ENCODE measurements at regions not wholly inside any gene's neighbourhood (a gene's known extent, or its start where the extent isn't known, plus 50 kb on each side); places are given as distances from the start of the nearest gene placed in this dataset.

DNA sequence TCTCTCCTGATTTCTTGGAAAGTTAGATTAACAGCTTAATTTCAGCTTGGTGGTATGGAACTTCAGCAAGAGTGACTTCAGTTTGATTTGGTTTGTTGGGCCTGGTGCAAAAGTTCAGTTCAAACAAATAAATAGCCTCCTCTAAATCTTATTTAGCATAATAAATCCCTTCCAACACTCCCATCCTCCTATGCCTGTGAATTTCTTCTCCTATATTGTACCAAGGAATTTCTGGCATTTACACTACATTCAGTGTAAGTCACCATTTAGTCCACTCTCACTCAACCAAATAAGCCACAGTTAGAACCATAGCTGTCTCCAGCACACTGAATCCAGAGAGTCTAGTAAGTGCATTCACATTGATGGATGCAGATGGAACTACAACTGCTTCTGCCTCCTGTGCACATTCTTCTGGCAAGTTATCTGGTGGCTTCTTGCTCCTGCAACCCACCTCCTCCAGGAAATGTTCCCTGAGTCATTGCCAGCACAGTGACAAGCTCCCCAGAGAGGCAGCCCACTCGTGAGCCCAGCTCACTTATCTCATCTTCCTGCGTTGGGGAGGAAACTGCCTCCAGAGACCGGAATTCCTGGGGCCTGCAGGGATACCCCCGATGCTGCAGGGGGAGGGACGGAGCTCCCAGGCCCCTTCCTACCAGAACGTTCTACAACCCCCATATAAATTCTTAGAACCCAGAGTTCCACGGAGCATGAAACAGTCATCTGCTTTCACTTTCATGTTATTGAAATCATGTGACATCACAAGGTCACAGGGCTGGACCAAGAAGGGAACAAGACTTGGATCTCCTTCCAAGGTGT lies 318.3 kb downstream of the PHKB start:
- TF ChIP-seq, protein P1, sequence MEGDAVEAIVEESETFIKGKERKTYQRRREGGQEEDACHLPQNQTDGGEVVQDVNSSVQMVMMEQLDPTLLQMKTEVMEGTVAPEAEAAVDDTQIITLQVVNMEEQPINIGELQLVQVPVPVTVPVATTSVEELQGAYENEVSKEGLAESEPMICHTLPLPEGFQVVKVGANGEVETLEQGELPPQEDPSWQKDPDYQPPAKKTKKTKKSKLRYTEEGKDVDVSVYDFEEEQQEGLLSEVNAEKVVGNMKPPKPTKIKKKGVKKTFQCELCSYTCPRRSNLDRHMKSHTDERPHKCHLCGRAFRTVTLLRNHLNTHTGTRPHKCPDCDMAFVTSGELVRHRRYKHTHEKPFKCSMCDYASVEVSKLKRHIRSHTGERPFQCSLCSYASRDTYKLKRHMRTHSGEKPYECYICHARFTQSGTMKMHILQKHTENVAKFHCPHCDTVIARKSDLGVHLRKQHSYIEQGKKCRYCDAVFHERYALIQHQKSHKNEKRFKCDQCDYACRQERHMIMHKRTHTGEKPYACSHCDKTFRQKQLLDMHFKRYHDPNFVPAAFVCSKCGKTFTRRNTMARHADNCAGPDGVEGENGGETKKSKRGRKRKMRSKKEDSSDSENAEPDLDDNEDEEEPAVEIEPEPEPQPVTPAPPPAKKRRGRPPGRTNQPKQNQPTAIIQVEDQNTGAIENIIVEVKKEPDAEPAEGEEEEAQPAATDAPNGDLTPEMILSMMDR (CRISPR knock-in tag; IDR thresholded peaks at IDR 0.05) = no peak
- TF ChIP-seq, protein P2, sequence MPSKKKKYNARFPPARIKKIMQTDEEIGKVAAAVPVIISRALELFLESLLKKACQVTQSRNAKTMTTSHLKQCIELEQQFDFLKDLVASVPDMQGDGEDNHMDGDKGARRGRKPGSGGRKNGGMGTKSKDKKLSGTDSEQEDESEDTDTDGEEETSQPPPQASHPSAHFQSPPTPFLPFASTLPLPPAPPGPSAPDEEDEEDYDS (CRISPR knock-in tag; IDR thresholded peaks at IDR 0.05) = no peak
- TF ChIP-seq, protein P3, sequence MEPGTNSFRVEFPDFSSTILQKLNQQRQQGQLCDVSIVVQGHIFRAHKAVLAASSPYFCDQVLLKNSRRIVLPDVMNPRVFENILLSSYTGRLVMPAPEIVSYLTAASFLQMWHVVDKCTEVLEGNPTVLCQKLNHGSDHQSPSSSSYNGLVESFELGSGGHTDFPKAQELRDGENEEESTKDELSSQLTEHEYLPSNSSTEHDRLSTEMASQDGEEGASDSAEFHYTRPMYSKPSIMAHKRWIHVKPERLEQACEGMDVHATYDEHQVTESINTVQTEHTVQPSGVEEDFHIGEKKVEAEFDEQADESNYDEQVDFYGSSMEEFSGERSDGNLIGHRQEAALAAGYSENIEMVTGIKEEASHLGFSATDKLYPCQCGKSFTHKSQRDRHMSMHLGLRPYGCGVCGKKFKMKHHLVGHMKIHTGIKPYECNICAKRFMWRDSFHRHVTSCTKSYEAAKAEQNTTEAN (CRISPR knock-in tag; conservative IDR thresholded peaks at IDR 0.05) = no peak
- TF ChIP-seq MED1 (CRISPR knock-in tag; IDR thresholded peaks at IDR 0.05) (no peak), EP300 (IDR thresholded peaks at IDR 0.05; ENCODE audit: low read depth in 2 of 2, low read length in 2 of 2) (no peak), EP300 (CRISPR knock-in tag; IDR thresholded peaks at IDR 0.05; ENCODE audit: borderline replicate concordance) (no peak), EZH2 (conservative IDR thresholded peaks at IDR 0.05; ENCODE audit: low read depth, low read length) (no peak), ZKSCAN1 (IDR thresholded peaks at IDR 0.05; ENCODE audit: low read length) (no peak)
- TF ChIP-seq, protein P4, sequence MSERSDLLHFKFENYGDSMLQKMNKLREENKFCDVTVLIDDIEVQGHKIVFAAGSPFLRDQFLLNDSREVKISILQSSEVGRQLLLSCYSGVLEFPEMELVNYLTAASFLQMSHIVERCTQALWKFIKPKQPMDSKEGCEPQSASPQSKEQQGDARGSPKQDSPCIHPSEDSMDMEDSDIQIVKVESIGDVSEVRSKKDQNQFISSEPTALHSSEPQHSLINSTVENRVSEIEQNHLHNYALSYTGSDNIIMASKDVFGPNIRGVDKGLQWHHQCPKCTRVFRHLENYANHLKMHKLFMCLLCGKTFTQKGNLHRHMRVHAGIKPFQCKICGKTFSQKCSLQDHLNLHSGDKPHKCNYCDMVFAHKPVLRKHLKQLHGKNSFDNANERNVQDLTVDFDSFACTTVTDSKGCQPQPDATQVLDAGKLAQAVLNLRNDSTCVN (CRISPR knock-in tag; IDR thresholded peaks at IDR 0.05; ENCODE audit: borderline replicate concordance) = no peak
